ENCODE measurements at regions not wholly inside any gene's neighbourhood (a gene's known extent, or its start where the extent isn't known, plus 50 kb on each side); places are given as distances from the start of the nearest gene placed in this dataset.

GRCh38 chr6:19009769-19010168, 622.6 kb downstream of the RNF144B start:
- Histone ChIP-seq H3K9ac (replicated peaks; ENCODE audit: extremely low read depth, insufficient read depth, low read length) (no peak overlapping the region), H3K4me3 (replicated peaks in 1 of 3; ENCODE audit: insufficient read depth in 1 of 3, low read depth in 1 of 3, low read length in 3 of 3) (no peak overlapping the region), H3K9me1 (replicated peaks; ENCODE audit: control insufficient read depth, extremely low read depth, insufficient read depth, low read length) (no peaks in the 10 kb centered on the region), H3K9me3 (replicated peaks; ENCODE audit: control insufficient read depth, insufficient read depth, low read length) (no peaks in the 10 kb centered on the region), H2AFZ (ENCODE audit: low read depth, low read length) (no peak overlapping the region), H3K79me2 (ENCODE audit: control insufficient read depth, insufficient read depth, low read length) (no peaks in the 10 kb centered on the region), H3K36me3 (ENCODE audit: control insufficient read depth in 2 of 2, extremely low read depth in 1 of 2, insufficient read depth in 2 of 2, low read length in 2 of 2) (no peaks in the 10 kb centered on the region), H3K27me3 (ENCODE audit: control insufficient read depth in 2 of 2, insufficient read depth in 2 of 2, low read length in 2 of 2) (no peaks in the 10 kb centered on the region), H3K27ac (ENCODE audit: insufficient read depth, low read depth, low read length) (no peak overlapping the region), H4K20me1 (replicated peaks; ENCODE audit: control insufficient read depth, extremely low read depth, insufficient read depth, low read length) (no peaks in the 10 kb centered on the region), H3K4me2 (ENCODE audit: insufficient read depth, low read length) (no peak overlapping the region), H3K4me1 (ENCODE audit: control insufficient read depth, extremely low read depth, insufficient read depth, low read length) (no peaks in the 10 kb centered on the region)
- ChIA-PET POLR2A (no interaction called here), CTCF (no interaction called here)
- intact Hi-C loops (cut with micrococcal nuclease): no loop called here
- no peak for TF ChIP-seq POLR2AphosphoS5 (IDR thresholded peaks at IDR 0.05; ENCODE audit: insufficient read depth, low read depth, low read length)
- TF ChIP-seq CTCF (IDR thresholded peaks at IDR 0.05; ENCODE audit: extremely low read depth in 1 of 2, insufficient read depth in 1 of 2, low read depth in 1 of 2, low read length in 2 of 2): no peak
- FAIRE-seq (no peak), DNase-seq (ENCODE audit: low read depth, low spot score) (no peak)
- dilution Hi-C loops (cut with MboI; ENCODE audit: extremely low pct_ligation_motif_present, low sequenced_read_pairs): no loop called here
- no TSS peak for BruUV-seq (replicated peaks)

DNA sequence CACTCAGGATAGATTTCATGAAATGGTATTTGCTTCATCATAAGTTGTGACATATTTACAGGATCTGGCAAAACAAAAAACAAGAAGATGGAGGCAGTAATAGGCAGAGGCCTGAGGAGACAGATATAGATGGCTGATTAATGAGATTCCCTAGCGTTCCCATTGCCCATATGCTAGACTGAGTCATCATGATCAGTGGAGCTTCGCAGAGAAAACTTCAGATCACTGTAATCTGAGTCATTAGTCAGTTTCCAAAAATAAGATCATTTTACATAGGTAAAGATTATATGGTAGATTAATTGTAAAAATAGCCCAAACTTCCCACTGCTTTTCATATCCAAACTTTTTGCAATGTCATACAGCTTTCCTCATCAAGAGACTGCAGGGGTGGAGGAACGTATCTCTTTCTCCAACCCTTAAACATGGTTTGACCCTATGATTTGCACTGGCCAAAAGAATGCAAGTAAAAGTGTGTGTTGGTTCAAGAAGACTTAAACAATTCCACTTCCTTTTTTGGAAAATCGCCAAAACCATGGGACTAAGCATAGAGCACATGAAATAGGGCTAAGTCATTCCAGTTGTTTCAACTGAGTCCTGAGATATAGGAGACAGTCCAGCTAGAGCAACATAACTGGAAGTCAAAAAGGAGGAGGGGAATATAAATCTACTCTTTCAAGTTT, 626.0 kb downstream of the RNF144B start:
- ChIA-PET POLR2A (no interaction called here), CTCF (no interaction called here)
- H3K27me3 ChIP-seq (ENCODE audit: control insufficient read depth in 2 of 2, insufficient read depth in 2 of 2, low read length in 2 of 2): no peaks in the 10 kb centered on the region
- TF ChIP-seq JUN (IDR thresholded peaks at IDR 0.05; ENCODE audit: borderline replicate concordance, insufficient read depth, insufficient read length, low read depth) (no peak), POLR2AphosphoS5 (IDR thresholded peaks at IDR 0.05; ENCODE audit: insufficient read depth, low read depth, low read length) (no peak), CTCF (IDR thresholded peaks at IDR 0.05; ENCODE audit: extremely low read depth in 1 of 2, insufficient read depth in 1 of 2, low read depth in 1 of 2, low read length in 2 of 2) (no peak), FOS (IDR thresholded peaks at IDR 0.05; ENCODE audit: borderline replicate concordance, insufficient read depth, low read length) (no peak), POLR2A (IDR thresholded peaks at IDR 0.05; ENCODE audit: low read depth, low read length) (no peak), GATA2 (IDR thresholded peaks at IDR 0.05; ENCODE audit: insufficient read depth, insufficient read length, low read depth, low read length) (no peak), EZH2 (IDR thresholded peaks at IDR 0.05; ENCODE audit: borderline replicate concordance, low read depth, low read length, severe bottlenecking) (no peak), MYC (IDR thresholded peaks at IDR 0.05; ENCODE audit: low read depth, low read length) (no peak)
- TF ChIP-seq, protein P1, sequence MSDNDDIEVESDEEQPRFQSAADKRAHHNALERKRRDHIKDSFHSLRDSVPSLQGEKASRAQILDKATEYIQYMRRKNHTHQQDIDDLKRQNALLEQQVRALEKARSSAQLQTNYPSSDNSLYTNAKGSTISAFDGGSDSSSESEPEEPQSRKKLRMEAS (IDR thresholded peaks at IDR 0.05; ENCODE audit: insufficient read depth, insufficient read length): no peak
- FAIRE-seq (no peak), DNase-seq (ENCODE audit: low read depth, low spot score) (no peak)
- dilution Hi-C loops (cut with MboI; ENCODE audit: extremely low pct_ligation_motif_present, low sequenced_read_pairs): no loop called here
- no peaks in the 10 kb centered on the region for H3K36me3 ChIP-seq (ENCODE audit: control insufficient read depth in 2 of 2, extremely low read depth in 1 of 2, insufficient read depth in 2 of 2, low read length in 2 of 2)
- no peaks in the 10 kb centered on the region for H3K4me1 ChIP-seq (ENCODE audit: control insufficient read depth, extremely low read depth, insufficient read depth, low read length)
- no peaks in the 10 kb centered on the region for H4K20me1 ChIP-seq (replicated peaks; ENCODE audit: control insufficient read depth, extremely low read depth, insufficient read depth, low read length)
- H2AFZ ChIP-seq (ENCODE audit: low read depth, low read length): no peak overlapping the region
- intact Hi-C loops (cut with micrococcal nuclease): no loop called here
- no peak overlapping the region for H3K9ac ChIP-seq (replicated peaks; ENCODE audit: extremely low read depth, insufficient read depth, low read length)
- no peak overlapping the region for H3K27ac ChIP-seq (ENCODE audit: insufficient read depth, low read depth, low read length)
- no peaks in the 10 kb centered on the region for H3K9me1 ChIP-seq (replicated peaks; ENCODE audit: control insufficient read depth, extremely low read depth, insufficient read depth, low read length)
- H3K79me2 ChIP-seq (ENCODE audit: control insufficient read depth, insufficient read depth, low read length): no peaks in the 10 kb centered on the region
- BruUV-seq (replicated peaks): no TSS peak
- H3K9me3 ChIP-seq (replicated peaks; ENCODE audit: control insufficient read depth, insufficient read depth, low read length): no peaks in the 10 kb centered on the region
- H3K4me3 ChIP-seq (replicated peaks in 1 of 3; ENCODE audit: insufficient read depth in 1 of 3, low read depth in 1 of 3, low read length in 3 of 3): no peak overlapping the region
- H3K4me2 ChIP-seq (ENCODE audit: insufficient read depth, low read length): no peak overlapping the region

All from endothelial cell of umbilical vein (primary cell).